Glutamatergic neuron (in vitro differentiated cells): ENCODE measurements at regions not wholly inside any gene's neighbourhood (a gene's known extent, or its start where the extent isn't known, plus 50 kb on each side); places are given as distances from the start of the nearest gene placed in this dataset.

ENCODE experiments used
- DNase-seq: peaks from one replicate; pipeline ENCODE4 v3.0.0; 2022
- H3K27ac Mint-ChIP-seq: one replicate; pipeline ENCODE4 v1.8.0; 2020; ENCODE audit warnings: mild to moderate bottlenecking, mixed read lengths, inconsistent platforms; ENCODE audit not compliant: unreplicated experiment
- H3K27me3 Mint-ChIP-seq: one replicate; pipeline ENCODE4 v1.8.0; 2020; ENCODE audit warnings: mild to moderate bottlenecking, moderate library complexity, mixed read lengths, inconsistent platforms; ENCODE audit not compliant: unreplicated experiment
- H3K36me3 Mint-ChIP-seq: one replicate; pipeline ENCODE4 v1.8.0; 2020; ENCODE audit warnings: mild to moderate bottlenecking, mixed read lengths, inconsistent platforms; ENCODE audit not compliant: unreplicated experiment
- H3K4me1 Mint-ChIP-seq: one replicate; pipeline ENCODE4 v1.8.0; 2020; ENCODE audit warnings: mild to moderate bottlenecking, low read depth, mixed read lengths, inconsistent platforms; ENCODE audit not compliant: unreplicated experiment
- H3K4me3 Mint-ChIP-seq: one replicate; pipeline ENCODE4 v1.8.0; 2020; ENCODE audit warnings: mild to moderate bottlenecking, mixed read lengths, inconsistent platforms; ENCODE audit not compliant: unreplicated experiment
- H3K9me3 Mint-ChIP-seq: one replicate; pipeline ENCODE4 v1.8.0; 2020; ENCODE audit warnings: mild to moderate bottlenecking, moderate library complexity, mixed read lengths, inconsistent platforms; ENCODE audit not compliant: unreplicated experiment
- CTCF ChIP-seq: fragments of 200-600 bp; sonication (generic); IDR thresholded peaks from one replicate; pipeline ENCODE4 v1.5.0; 2021; ENCODE audit not compliant: partially characterized antibody, unreplicated experiment

GRCh38 chr13:107852072-107852471, 363.3 kb downstream of the LIG4 start:
- Mint-ChIP-seq H3K36me3 (no peaks in the 10 kb centered on the region), H3K9me3 (peaks cover 3% of the 10 kb centered on the region), H3K4me1 (peaks cover 22% of the 10 kb centered on the region), H3K27ac (no peak overlapping the region), H3K27me3 (no peaks in the 10 kb centered on the region), H3K4me3 (no peak overlapping the region)
- no peak for DNase-seq
- TF ChIP-seq CTCF = no peak

- Mint-ChIP-seq H3K27me3 (no peaks in the 10 kb centered on the region), H3K4me3 (no peak overlapping the region), H3K36me3 (no peaks in the 10 kb centered on the region), H3K4me1 (peaks cover 22% of the 10 kb centered on the region), H3K9me3 (peaks cover 3% of the 10 kb centered on the region), H3K27ac (no peak overlapping the region)
- DNase-seq = no peak
- TF ChIP-seq CTCF = no peak
Measured at GRCh38 chr13:107851670-107852069, 363.7 kb downstream of the LIG4 start.

GRCh38 chr13:107847406-107847805, 367.9 kb downstream of the LIG4 start:
- DNase-seq = peak; percentile 44
- peak overlapping the region; percentile 44 for H3K4me3 Mint-ChIP-seq
- TF ChIP-seq CTCF = no peak
- H3K4me1 Mint-ChIP-seq = peaks cover 34% of the 10 kb centered on the region
- no peaks in the 10 kb centered on the region for H3K36me3 Mint-ChIP-seq
- H3K9me3 Mint-ChIP-seq = peaks cover 3% of the 10 kb centered on the region
- H3K27ac Mint-ChIP-seq = peak overlapping the region; percentile 52
- no peaks in the 10 kb centered on the region for H3K27me3 Mint-ChIP-seq

- no peaks in the 10 kb centered on the region for H3K36me3 Mint-ChIP-seq
- DNase-seq = no peak
- H3K4me1 Mint-ChIP-seq = peaks cover 34% of the 10 kb centered on the region
- no peak overlapping the region for H3K4me3 Mint-ChIP-seq
- no peaks in the 10 kb centered on the region for H3K27me3 Mint-ChIP-seq
- TF ChIP-seq CTCF = no peak
- peaks cover 3% of the 10 kb centered on the region for H3K9me3 Mint-ChIP-seq
- no peak overlapping the region for H3K27ac Mint-ChIP-seq
Measured at GRCh38 chr13:107846642-107847041, 368.7 kb downstream of the LIG4 start.

- Mint-ChIP-seq H3K36me3 (no peaks in the 10 kb centered on the region), H3K9me3 (peaks cover 3% of the 10 kb centered on the region), H3K4me3 (no peak overlapping the region), H3K27me3 (no peaks in the 10 kb centered on the region), H3K4me1 (peaks cover 39% of the 10 kb centered on the region), H3K27ac (peak overlapping the region; percentile 28)
- DNase-seq = no peak
- no peak for TF ChIP-seq CTCF
Measured at GRCh38 chr13:107845911-107846310, 369.4 kb downstream of the LIG4 start.
